ENCODE measurements at regions not wholly inside any gene's neighbourhood (a gene's known extent, or its start where the extent isn't known, plus 50 kb on each side); places are given as distances from the start of the nearest gene placed in this dataset.

- WGBS (ENCODE audit: insufficient coverage), result 60% methylated on average over 2 of the region's 6 CpGs
- H3K9ac ChIP-seq (ENCODE audit: insufficient read depth, low read length, poor library complexity, severe bottlenecking), result no peak overlapping the region
- no peaks in the 10 kb centered on the region for H3K9me3 ChIP-seq (replicated peaks in 1 of 2; ENCODE audit: control insufficient read depth in 1 of 2, insufficient read depth in 1 of 2, low read length in 2 of 2)
- Mint-ChIP-seq H3K4me1 (no peaks in the 10 kb centered on the region), H3K4me3 (no peak overlapping the region), H3K27ac (no peak overlapping the region), H3K36me3 (no peaks in the 10 kb centered on the region), H3K9me3 (peaks cover 0 to 7% (median 0%) of the 10 kb centered on the region in 7 donors), H3K27me3 (ENCODE audit: low read depth in 3 of 3) (no peaks in the 10 kb centered on the region)
- TF ChIP-seq CTCF (IDR thresholded peaks at IDR 0.05), result no peak
- no peak overlapping the region for H3K4me2 ChIP-seq (replicated peaks; ENCODE audit: extremely low read depth, low read length, poor library complexity, severe bottlenecking)
- no peaks in the 10 kb centered on the region for H3K79me2 ChIP-seq (ENCODE audit: insufficient read depth, low read length)
- intact Hi-C loops (cut with micrococcal nuclease), result no loop called here
- no peaks in the 10 kb centered on the region for H3K36me3 ChIP-seq (replicated peaks in 1 of 2; ENCODE audit: control insufficient read depth in 1 of 2, insufficient read depth in 2 of 2, low read length in 2 of 2)
- H4K20me1 ChIP-seq (ENCODE audit: insufficient read depth, low read length), result no peaks in the 10 kb centered on the region
- H3K4me3 ChIP-seq (replicated peaks in 1 of 3; ENCODE audit: low read depth in 2 of 3, low read length in 3 of 3), result no peak overlapping the region
- H3K4me1 ChIP-seq (ENCODE audit: control insufficient read depth in 1 of 2, insufficient read depth in 2 of 2, low read length in 2 of 2), result no peaks in the 10 kb centered on the region
- no peak overlapping the region for H2AFZ ChIP-seq (ENCODE audit: insufficient read depth, low read depth, low read length, poor library complexity, severe bottlenecking)
- no peaks in the 10 kb centered on the region for H3K27me3 ChIP-seq (ENCODE audit: control insufficient read depth in 2 of 2, insufficient read depth in 2 of 2, low read length in 2 of 2)
- H3K27ac ChIP-seq (ENCODE audit: low read depth in 1 of 2, low read length in 2 of 2), result no peak overlapping the region
- no peak for DNase-seq
Measured at GRCh38 chr12:84804691-84805473, 107.7 kb downstream of the SLC6A15 start.

GRCh38 chr12:84803661-84804060 is 108.9 kb downstream of the SLC6A15 start:
- no peaks in the 10 kb centered on the region for H3K79me2 ChIP-seq (ENCODE audit: insufficient read depth, low read length)
- no peaks in the 10 kb centered on the region for H4K20me1 ChIP-seq (ENCODE audit: insufficient read depth, low read length)
- no peak overlapping the region for H3K4me3 ChIP-seq (replicated peaks in 1 of 3; ENCODE audit: low read depth in 2 of 3, low read length in 3 of 3)
- H2AFZ ChIP-seq (ENCODE audit: insufficient read depth, low read depth, low read length, poor library complexity, severe bottlenecking), result no peak overlapping the region
- no peaks in the 10 kb centered on the region for H3K4me1 ChIP-seq (ENCODE audit: control insufficient read depth in 1 of 2, insufficient read depth in 2 of 2, low read length in 2 of 2)
- H3K4me2 ChIP-seq (replicated peaks; ENCODE audit: extremely low read depth, low read length, poor library complexity, severe bottlenecking), result no peak overlapping the region
- TF ChIP-seq CTCF (IDR thresholded peaks at IDR 0.05), result no peak
- no peaks in the 10 kb centered on the region for H3K27me3 ChIP-seq (ENCODE audit: control insufficient read depth in 2 of 2, insufficient read depth in 2 of 2, low read length in 2 of 2)
- no peak overlapping the region for H3K9ac ChIP-seq (ENCODE audit: insufficient read depth, low read length, poor library complexity, severe bottlenecking)
- intact Hi-C loops (cut with micrococcal nuclease), result no loop called here
- H3K27ac Mint-ChIP-seq, result no peak overlapping the region
- H3K9me3 Mint-ChIP-seq, result peaks cover 0 to 4% (median 0%) of the 10 kb centered on the region in 7 donors
- no peak overlapping the region for H3K4me3 Mint-ChIP-seq
- DNase-seq, result no peak
- H3K36me3 ChIP-seq (replicated peaks in 1 of 2; ENCODE audit: control insufficient read depth in 1 of 2, insufficient read depth in 2 of 2, low read length in 2 of 2), result no peaks in the 10 kb centered on the region
- H3K36me3 Mint-ChIP-seq, result no peaks in the 10 kb centered on the region
- no peaks in the 10 kb centered on the region for H3K27me3 Mint-ChIP-seq (ENCODE audit: low read depth in 3 of 3)
- 56% methylated on average over 1 of the region's 1 CpG for WGBS (ENCODE audit: insufficient coverage)
- H3K27ac ChIP-seq (ENCODE audit: low read depth in 1 of 2, low read length in 2 of 2), result no peak overlapping the region
- H3K4me1 Mint-ChIP-seq, result no peaks in the 10 kb centered on the region
- no peaks in the 10 kb centered on the region for H3K9me3 ChIP-seq (replicated peaks in 1 of 2; ENCODE audit: control insufficient read depth in 1 of 2, insufficient read depth in 1 of 2, low read length in 2 of 2)

All from CD14-positive monocyte (primary cell).